DOHH2 (cell line): ENCODE measurements at regions not wholly inside any gene's neighbourhood (a gene's known extent, or its start where the extent isn't known, plus 50 kb on each side); places are given as distances from the start of the nearest gene placed in this dataset.
A peak's percentile ranks its signal among the peaks of the same experiment; 100 is the strongest.

ENCODE experiments used
- H3F3A ChIP-seq: fragments of 200-600 bp; sonication (generic), shearing (Covaris generic); 2 replicates; pipeline ENCODE4 v1.6.0; 2016; ENCODE audit warnings: antibody characterized with exemption, mild to moderate bottlenecking; ENCODE audit not compliant: control insufficient read depth, insufficient read depth
- H3K27ac ChIP-seq: fragments of 200-600 bp; sonication (generic); 2 replicates; pipeline ENCODE4 v1.5.1; 2014; ENCODE audit warnings: low read depth, mild to moderate bottlenecking, low read length, moderate library complexity
- H3K27me3 ChIP-seq: fragments of 200-600 bp; sonication (generic); 2 replicates; pipeline ENCODE4 v1.6.1; 2014; ENCODE audit warnings: mild to moderate bottlenecking, low read length, mixed read lengths; ENCODE audit not compliant: control insufficient read depth
- H3K36me3 ChIP-seq: fragments of 200-600 bp; sonication (generic); 2 replicates; pipeline ENCODE4 v1.6.1; 2014; ENCODE audit warnings: mild to moderate bottlenecking, low read length, moderate library complexity, mixed read lengths; ENCODE audit not compliant: control insufficient read depth
- H3K4me1 ChIP-seq: fragments of 200-600 bp; sonication (generic); 2 replicates; pipeline ENCODE4 v1.6.1; 2014; ENCODE audit warnings: mild to moderate bottlenecking, low read length, mixed read lengths; ENCODE audit not compliant: control insufficient read depth
- H3K4me2 ChIP-seq: fragments of 200-600 bp; sonication (generic); 2 replicates; pipeline ENCODE4 v1.6.0; 2014; ENCODE audit warnings: mild to moderate bottlenecking, low read length, moderate library complexity
- H3K4me3 ChIP-seq: fragments of 200-600 bp; sonication (generic); 2 replicates; pipeline ENCODE4 v1.5.1; 2014; ENCODE audit warnings: mild to moderate bottlenecking, low read length, mixed read lengths
- H3K79me2 ChIP-seq: fragments of 200-600 bp; sonication (generic); 2 replicates; pipeline ENCODE4 v1.6.1; 2014; ENCODE audit warnings: mild to moderate bottlenecking, low read length, mixed read lengths; ENCODE audit not compliant: control insufficient read depth
- H3K9me2 ChIP-seq: fragments of 200-600 bp; sonication (generic); replicated peaks from 2 replicates; pipeline ENCODE4 v1.6.1; 2014; ENCODE audit warnings: mild to moderate bottlenecking, low read length, mixed read lengths; ENCODE audit not compliant: control insufficient read depth
- H3K9me3 ChIP-seq: fragments of 200-600 bp; sonication (generic); 2 replicates; pipeline ENCODE4 v1.6.1; 2014; ENCODE audit warnings: antibody characterized with exemption, low read length, mixed read lengths; ENCODE audit not compliant: control insufficient read depth, insufficient read depth
- H4K20me1 ChIP-seq: fragments of 200-600 bp; sonication (generic); 2 replicates; pipeline ENCODE4 v1.6.0; 2014; ENCODE audit warnings: low read depth, mild to moderate bottlenecking, antibody characterized with exemption, low read length, moderate library complexity; ENCODE audit not compliant: control insufficient read depth, insufficient read depth
- CTCF ChIP-seq: fragments of 200-600 bp; sonication (generic); IDR thresholded peaks from one replicate; pipeline ENCODE4 v1.5.1; 2014; ENCODE audit warnings: antibody characterized with exemption, mild to moderate bottlenecking, low read depth, low read length; ENCODE audit not compliant: poor library complexity, severe bottlenecking
- EZH2phosphoT487 ChIP-seq: fragments of 200-600 bp; sonication (generic); IDR thresholded peaks from 2 replicates; pipeline ENCODE4 v1.6.1; 2017; ENCODE audit warnings: borderline replicate concordance, mild to moderate bottlenecking, antibody characterized with exemption, low read length, moderate library complexity, mixed read lengths

DNA sequence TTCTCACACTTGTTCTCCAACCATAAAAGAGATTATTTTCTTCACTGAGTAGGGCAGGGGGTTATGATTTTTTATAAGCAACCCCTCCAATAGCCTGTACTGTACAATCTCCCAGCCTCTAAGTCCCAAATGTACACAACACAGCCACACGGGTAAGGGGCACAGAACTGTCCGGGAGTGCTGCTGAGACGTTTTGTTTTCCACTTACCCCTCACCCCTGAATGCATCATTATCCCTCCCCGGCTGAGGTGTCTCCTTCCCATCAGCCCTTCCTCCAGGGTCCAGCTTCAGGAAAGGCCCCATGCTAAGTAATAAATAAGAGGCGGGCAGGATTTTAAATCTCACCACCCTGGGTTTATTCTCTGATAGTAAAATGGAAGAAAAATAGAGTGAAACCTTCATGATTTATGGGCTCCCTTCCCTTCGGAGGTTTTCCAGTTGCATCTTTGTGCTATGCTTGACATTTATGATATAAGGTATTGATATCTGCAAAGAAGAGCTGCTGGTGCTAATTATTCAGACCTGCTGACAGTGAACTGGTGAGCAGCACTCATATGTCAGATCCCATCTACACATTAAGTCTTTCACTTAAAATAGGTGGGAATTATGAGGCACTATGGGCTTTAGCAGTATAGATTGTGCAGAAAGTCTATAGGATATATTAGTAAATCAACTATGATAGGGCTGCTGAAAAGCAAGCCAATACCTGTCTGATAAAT lies 67.2 kb upstream of the MEGF10 start:
- Histone ChIP-seq H4K20me1 (no peaks in the 10 kb centered on the region), H3K9me3 (no peaks in the 10 kb centered on the region), H3K9me2 (no peaks in the 10 kb centered on the region), H3K4me1 (no peaks in the 10 kb centered on the region), H3K4me2 (no peak overlapping the region), H3K79me2 (no peaks in the 10 kb centered on the region), H3K4me3 (no peak overlapping the region), H3K27ac (no peak overlapping the region), H3F3A (no peaks in the 10 kb centered on the region), H3K27me3 (no peaks in the 10 kb centered on the region), H3K36me3 (no peaks in the 10 kb centered on the region)
- TF ChIP-seq EZH2phosphoT487: no peak
- TF ChIP-seq CTCF: no peak

DNA sequence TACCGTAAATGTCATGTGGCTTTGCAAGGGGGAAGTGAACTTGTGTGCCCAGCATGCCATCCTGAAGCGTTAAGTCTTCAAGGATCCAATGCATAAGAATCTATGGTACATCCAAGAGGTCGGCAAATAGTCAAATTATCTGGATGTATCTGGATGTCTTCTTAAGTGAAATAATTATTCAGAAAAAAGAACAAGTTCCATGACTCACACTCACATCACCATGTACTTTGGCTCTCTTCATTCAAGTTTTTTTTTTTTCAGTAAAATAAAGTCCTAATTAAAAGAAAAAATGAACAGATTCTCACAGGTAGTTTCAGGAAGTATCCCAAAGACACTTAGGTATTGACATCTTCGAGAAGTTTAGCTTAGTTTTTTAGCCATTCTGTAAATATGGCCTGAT lies 62.7 kb upstream of the MEGF10 start:
- Histone ChIP-seq H4K20me1 (no peaks in the 10 kb centered on the region), H3K4me3 (no peak overlapping the region), H3K27ac (no peak overlapping the region), H3K27me3 (peaks cover 9% of the 10 kb centered on the region; the same call in 1 of the 2 replicates), H3K4me1 (peaks cover 11% of the 10 kb centered on the region), H3F3A (no peaks in the 10 kb centered on the region), H3K9me3 (no peaks in the 10 kb centered on the region), H3K36me3 (no peaks in the 10 kb centered on the region), H3K4me2 (no peak overlapping the region), H3K9me2 (no peaks in the 10 kb centered on the region), H3K79me2 (no peaks in the 10 kb centered on the region)
- TF ChIP-seq EZH2phosphoT487: no peak
- TF ChIP-seq CTCF: no peak

GRCh38 chr5:127228540-127229184 lies 61.9 kb upstream of the MEGF10 start:
- Histone ChIP-seq H3K9me2 (no peaks in the 10 kb centered on the region), H3K4me2 (peak overlapping the region; percentile 72), H3K79me2 (no peaks in the 10 kb centered on the region), H3K4me1 (peaks cover 11% of the 10 kb centered on the region), H3K9me3 (no peaks in the 10 kb centered on the region), H3K4me3 (peak overlapping the region; percentile 70), H3F3A (no peaks in the 10 kb centered on the region), H3K27me3 (peaks cover 9% of the 10 kb centered on the region; the same call in 1 of the 2 replicates), H4K20me1 (no peaks in the 10 kb centered on the region), H3K27ac (no peak overlapping the region), H3K36me3 (no peaks in the 10 kb centered on the region)
- TF ChIP-seq CTCF (no peak), EZH2phosphoT487 (no peak)
